MM.1S (cell line): ENCODE measurements at regions not wholly inside any gene's neighbourhood (a gene's known extent, or its start where the extent isn't known, plus 50 kb on each side); places are given as distances from the start of the nearest gene placed in this dataset.

Source experiments
- EZH2 ChIP-seq: fragments of 300-600 bp; sonication (generic); optimal IDR thresholded peaks from 2 replicates; pipeline ENCODE3; 2017; ENCODE audit warnings: low read depth, mild to moderate bottlenecking, antibody characterized with exemption, low read length, mixed read lengths
- TF ChIP-seq, protein P1 (sequence below): fragments of 300-600 bp; sonication (generic); IDR thresholded peaks from 2 replicates; pipeline ENCODE4 v1.5.1; 2016; ENCODE audit warnings: antibody characterized with exemption, low read length, mixed read lengths

- TF ChIP-seq, protein P1, sequence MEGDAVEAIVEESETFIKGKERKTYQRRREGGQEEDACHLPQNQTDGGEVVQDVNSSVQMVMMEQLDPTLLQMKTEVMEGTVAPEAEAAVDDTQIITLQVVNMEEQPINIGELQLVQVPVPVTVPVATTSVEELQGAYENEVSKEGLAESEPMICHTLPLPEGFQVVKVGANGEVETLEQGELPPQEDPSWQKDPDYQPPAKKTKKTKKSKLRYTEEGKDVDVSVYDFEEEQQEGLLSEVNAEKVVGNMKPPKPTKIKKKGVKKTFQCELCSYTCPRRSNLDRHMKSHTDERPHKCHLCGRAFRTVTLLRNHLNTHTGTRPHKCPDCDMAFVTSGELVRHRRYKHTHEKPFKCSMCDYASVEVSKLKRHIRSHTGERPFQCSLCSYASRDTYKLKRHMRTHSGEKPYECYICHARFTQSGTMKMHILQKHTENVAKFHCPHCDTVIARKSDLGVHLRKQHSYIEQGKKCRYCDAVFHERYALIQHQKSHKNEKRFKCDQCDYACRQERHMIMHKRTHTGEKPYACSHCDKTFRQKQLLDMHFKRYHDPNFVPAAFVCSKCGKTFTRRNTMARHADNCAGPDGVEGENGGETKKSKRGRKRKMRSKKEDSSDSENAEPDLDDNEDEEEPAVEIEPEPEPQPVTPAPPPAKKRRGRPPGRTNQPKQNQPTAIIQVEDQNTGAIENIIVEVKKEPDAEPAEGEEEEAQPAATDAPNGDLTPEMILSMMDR = no peak
- no peak for TF ChIP-seq EZH2
Measured at GRCh38 chr1:214980921-214981320, 101.6 kb upstream of the KCNK2 start.
